H9 (cell line): ENCODE measurements at regions not wholly inside any gene's neighbourhood (a gene's known extent, or its start where the extent isn't known, plus 50 kb on each side); places are given as distances from the start of the nearest gene placed in this dataset.
"Not testable (repeated sequence)": the region's sequence is repeated elsewhere in the genome, so short reads cannot be mapped to it uniquely, and the experiment has no call there.

Experiments
- DNase-seq: peaks from one replicate; pipeline ENCODE4 v3.0.0-alpha.2; 2017
- H2AFZ ChIP-seq: one replicate; pipeline ENCODE4 v1.6.1; 2013; ENCODE audit warnings: mild to moderate bottlenecking, low read length, control low read depth, moderate library complexity
- H2AK5ac ChIP-seq: 2 replicates; pipeline ENCODE4 v1.6.1; 2013; ENCODE audit warnings: low read length, control low read depth, mixed read lengths; ENCODE audit not compliant: insufficient read length
- H2BK120ac ChIP-seq: one replicate; pipeline ENCODE4 v1.6.1; 2013; ENCODE audit warnings: low read depth, mild to moderate bottlenecking, low read length, control low read depth, inconsistent platforms; ENCODE audit not compliant: poor library complexity, severe bottlenecking
- H2BK12ac ChIP-seq: 2 replicates; pipeline ENCODE4 v1.6.1; 2013; ENCODE audit warnings: low read length, control low read depth, mixed read lengths, low read depth; ENCODE audit not compliant: insufficient read length
- H2BK15ac ChIP-seq: 2 replicates; pipeline ENCODE4 v1.6.1; 2013; ENCODE audit warnings: low read depth, low read length, control low read depth
- H2BK20ac ChIP-seq: one replicate; pipeline ENCODE4 v1.6.1; 2013; ENCODE audit warnings: low read depth, mild to moderate bottlenecking, low read length, control low read depth, inconsistent platforms; ENCODE audit not compliant: poor library complexity, severe bottlenecking
- H2BK5ac ChIP-seq: 2 replicates; pipeline ENCODE4 v1.6.1; 2013; ENCODE audit warnings: low read length, control low read depth, mixed read lengths; ENCODE audit not compliant: insufficient read length
- H3K14ac ChIP-seq: 2 replicates; pipeline ENCODE4 v1.6.1; 2013; ENCODE audit warnings: low read length, control low read depth; ENCODE audit not compliant: insufficient read depth
- H3K18ac ChIP-seq: 2 replicates; pipeline ENCODE4 v1.6.1; 2013; ENCODE audit warnings: low read depth, mild to moderate bottlenecking, mixed read lengths, low read length, control low read depth; ENCODE audit not compliant: insufficient read length
- H3K23ac ChIP-seq: 2 replicates; pipeline ENCODE4 v1.6.1; 2013; ENCODE audit warnings: low read length, control low read depth, mixed read lengths, low read depth; ENCODE audit not compliant: insufficient read length
- H3K23me2 ChIP-seq: 2 replicates; pipeline ENCODE4 v1.6.1; 2013; ENCODE audit warnings: low read depth, mild to moderate bottlenecking, mixed read lengths, low read length, control low read depth; ENCODE audit not compliant: insufficient read length, poor library complexity, severe bottlenecking
- H3K27ac ChIP-seq: 2 replicates; pipeline ENCODE4 v1.5.1; 2013; ENCODE audit warnings: low read length, control low read depth, mixed read lengths, low read depth; ENCODE audit not compliant: insufficient read length
- H3K27me3 ChIP-seq: 2 replicates; pipeline ENCODE4 v1.6.1; 2013; ENCODE audit warnings: low read length, control low read depth, inconsistent platforms; ENCODE audit not compliant: insufficient read depth
- H3K4ac ChIP-seq: 2 replicates; pipeline ENCODE4 v1.6.1; 2013; ENCODE audit warnings: low read depth, mild to moderate bottlenecking, control low read depth, inconsistent platforms, low read length, moderate library complexity
- H3K4me1 ChIP-seq: 2 replicates; pipeline ENCODE4 v1.6.1; 2013; ENCODE audit warnings: low read length, control low read depth, inconsistent platforms; ENCODE audit not compliant: insufficient read depth
- H3K4me2 ChIP-seq: 2 replicates; pipeline ENCODE4 v1.6.1; 2013; ENCODE audit warnings: low read length, control low read depth, mixed read lengths; ENCODE audit not compliant: insufficient read length, insufficient read depth
- H3K56ac ChIP-seq: 2 replicates; pipeline ENCODE4 v1.6.1; 2013; ENCODE audit warnings: low read depth, mild to moderate bottlenecking, mixed read lengths, low read length, control low read depth; ENCODE audit not compliant: insufficient read length
- H3K79me1 ChIP-seq: 2 replicates; pipeline ENCODE4 v1.6.1; 2013; ENCODE audit warnings: low read depth, mild to moderate bottlenecking, moderate library complexity, low read length, control low read depth, inconsistent platforms; ENCODE audit not compliant: insufficient read depth, poor library complexity, severe bottlenecking
- H3K79me2 ChIP-seq: 2 replicates; pipeline ENCODE4 v1.6.1; 2013; ENCODE audit warnings: low read length, control low read depth, inconsistent platforms; ENCODE audit not compliant: insufficient read depth
- H3K9ac ChIP-seq: 2 replicates; pipeline ENCODE4 v1.6.1; 2013; ENCODE audit warnings: low read length, control low read depth, mixed read lengths; ENCODE audit not compliant: insufficient read length; ENCODE audit errors: extremely low read depth
- H3K9me3 ChIP-seq: one replicate; pipeline ENCODE4 v1.6.1; 2013; ENCODE audit warnings: low read depth, low read length, inconsistent platforms; ENCODE audit not compliant: control insufficient read depth
- H3T11ph ChIP-seq: one replicate; pipeline ENCODE4 v1.6.1; 2013; ENCODE audit warnings: mild to moderate bottlenecking, low read length, control low read depth, inconsistent platforms
- H4K20me1 ChIP-seq: one replicate; pipeline ENCODE4 v1.6.1; 2013; ENCODE audit not compliant: control insufficient read depth, insufficient read length, insufficient read depth
- H4K5ac ChIP-seq: 2 replicates; pipeline ENCODE4 v1.6.1; 2013; ENCODE audit warnings: low read depth, mild to moderate bottlenecking, mixed read lengths, low read length, control low read depth; ENCODE audit not compliant: insufficient read length
- H4K8ac ChIP-seq: replicated peaks from 2 replicates; pipeline ENCODE4 v1.6.1; 2013; ENCODE audit warnings: low read length, control low read depth, mixed read lengths, low read depth; ENCODE audit not compliant: insufficient read length
- H4K91ac ChIP-seq: 2 replicates; pipeline ENCODE4 v1.6.1; 2013; ENCODE audit warnings: low read depth, mild to moderate bottlenecking, moderate library complexity, mixed read lengths, low read length, control low read depth; ENCODE audit not compliant: insufficient read length
- H3K27ac Mint-ChIP-seq, 3 experiments: 2 replicates in 2 of 3; 3 replicates in 1 of 3; pipeline ENCODE4 v1.8.0; 2020 to 2021; ENCODE audit warnings: mixed read lengths in 3 of 3, mild to moderate bottlenecking in 1 of 3, moderate library complexity in 1 of 3
- H3K27me3 Mint-ChIP-seq: 2 replicates; pipeline ENCODE4 v1.8.0; 2021; ENCODE audit warnings: low read depth, mild to moderate bottlenecking, moderate library complexity, mixed read lengths
- H3K36me3 Mint-ChIP-seq, 3 experiments: 2 replicates in 2 of 3; 3 replicates in 1 of 3; pipeline ENCODE4 v1.8.0; 2020 to 2021; ENCODE audit warnings: low read depth in 3 of 3, mixed read lengths in 3 of 3; ENCODE audit not compliant: insufficient read depth in 1 of 3
- H3K4me1 Mint-ChIP-seq, 2 experiments: 2 replicates each; pipeline ENCODE4 v1.8.0; 2020; ENCODE audit warnings: mixed read lengths in 2 of 2
- H3K4me3 Mint-ChIP-seq, 2 experiments: 2 replicates in 1 of 2; 3 replicates in 1 of 2; pipeline ENCODE4 v1.8.0; 2020 to 2021; ENCODE audit warnings: mild to moderate bottlenecking in 2 of 2, mixed read lengths in 2 of 2, moderate library complexity in 1 of 2
- H3K9me3 Mint-ChIP-seq, 2 experiments: 2 replicates in 1 of 2; 3 replicates in 1 of 2; pipeline ENCODE4 v1.8.0; 2020; ENCODE audit warnings: mild to moderate bottlenecking in 2 of 2, mixed read lengths in 2 of 2, moderate library complexity in 1 of 2
- CTCF ChIP-seq: fragments of 200-600 bp; sonication (generic); conservative IDR thresholded peaks from 3 replicates; pipeline ENCODE4 v1.8.0; 2021; ENCODE audit warnings: antibody characterized with exemption, mild to moderate bottlenecking
- whole genome bisulfite sequencing: extraction: QIAGEN DNeasy Blood & Tissue Kit; methylation state at CpG from one replicate; pipeline ENCODE4 v1.1.7; 2013; ENCODE audit warnings: missing lambda C conversion rate, low lambda C conversion rate, mixed read lengths; ENCODE audit not compliant: insufficient read length; ENCODE audit errors: extremely low coverage; 5-methylcytosine and 5-hydroxymethylcytosine counted together

- H3K27ac Mint-ChIP-seq, H4K8ac ChIP-seq, H3K36me3 Mint-ChIP-seq, H2BK12ac ChIP-seq, H3K4me1 Mint-ChIP-seq, H3K27me3 ChIP-seq, H2BK5ac ChIP-seq, H4K5ac ChIP-seq, H3K23ac ChIP-seq, H2BK120ac ChIP-seq, H4K20me1 ChIP-seq, H3K14ac ChIP-seq, H3K56ac ChIP-seq, H4K91ac ChIP-seq, H3K79me2 ChIP-seq, H3K4me2 ChIP-seq, H3K18ac ChIP-seq, H3K4ac ChIP-seq, H3K4me1 ChIP-seq, H2BK15ac ChIP-seq, H3K27ac ChIP-seq, H2BK20ac ChIP-seq, H2AK5ac ChIP-seq, H3K9ac ChIP-seq, H3K79me1 ChIP-seq, H3K9me3 Mint-ChIP-seq, H3K4me3 Mint-ChIP-seq, H3T11ph ChIP-seq, H2AFZ ChIP-seq, H3K9me3 ChIP-seq, H3K23me2 ChIP-seq: not testable (repeated sequence)
- peak; percentile 60 for DNase-seq
- no CpG with 5 or more reads among the region's 5 CpGs for WGBS
- peak; percentile 18; the same call in 2 of the 3 replicates for TF ChIP-seq CTCF
- peaks cover 15% of the 10 kb centered on the region for H3K27me3 Mint-ChIP-seq
These were observed 96.6 kb upstream of the AKAP13 start for GRCh38 chr15:85283815-85284214.
